ENCODE measurements at regions not wholly inside any gene's neighbourhood (a gene's known extent, or its start where the extent isn't known, plus 50 kb on each side); places are given as distances from the start of the nearest gene placed in this dataset.

DNA sequence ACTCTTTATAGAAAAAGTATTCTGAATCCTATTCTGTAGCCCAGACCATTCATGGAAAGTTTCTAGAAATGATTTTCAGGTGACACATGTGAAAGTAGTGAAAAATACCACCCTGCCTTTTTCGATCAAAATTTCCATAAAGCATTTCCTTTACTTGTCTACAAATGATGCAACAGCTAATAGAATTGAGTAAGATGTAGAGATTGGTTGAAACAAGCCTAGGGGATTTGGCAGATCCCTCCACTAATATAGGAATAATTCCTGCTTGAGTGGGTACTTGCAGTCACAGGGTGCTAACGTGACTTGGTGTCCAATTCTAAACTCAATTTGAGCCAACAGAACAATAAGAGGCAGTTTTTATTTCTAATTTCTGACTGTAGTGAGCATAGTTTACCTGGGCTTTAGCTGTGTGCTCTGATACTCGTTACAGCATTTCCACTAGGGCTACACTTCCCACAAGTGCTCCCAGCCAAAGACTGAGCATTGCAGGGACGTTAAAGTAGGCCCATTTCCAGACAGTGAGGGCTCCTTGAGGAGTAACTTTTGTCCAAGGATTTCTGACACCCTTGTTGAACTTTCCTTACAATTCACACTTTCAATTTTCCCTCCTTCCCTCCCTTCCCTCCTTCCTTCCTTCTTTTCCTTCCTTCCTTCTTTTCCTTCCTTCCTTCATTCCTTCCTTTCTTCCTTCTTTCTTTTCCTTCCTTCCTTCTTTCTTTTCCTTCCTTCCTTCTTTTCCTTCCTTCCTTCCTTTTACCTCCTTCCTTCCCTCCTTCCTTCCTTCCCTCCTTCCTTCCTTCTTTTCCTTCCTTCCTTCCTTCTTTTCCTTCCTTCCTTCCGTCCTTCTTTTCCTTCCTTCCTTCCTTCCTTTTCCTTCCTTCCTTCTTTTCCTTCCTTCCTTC, 53.9 kb upstream of the TP63 start:
- TF ChIP-seq, protein P1, sequence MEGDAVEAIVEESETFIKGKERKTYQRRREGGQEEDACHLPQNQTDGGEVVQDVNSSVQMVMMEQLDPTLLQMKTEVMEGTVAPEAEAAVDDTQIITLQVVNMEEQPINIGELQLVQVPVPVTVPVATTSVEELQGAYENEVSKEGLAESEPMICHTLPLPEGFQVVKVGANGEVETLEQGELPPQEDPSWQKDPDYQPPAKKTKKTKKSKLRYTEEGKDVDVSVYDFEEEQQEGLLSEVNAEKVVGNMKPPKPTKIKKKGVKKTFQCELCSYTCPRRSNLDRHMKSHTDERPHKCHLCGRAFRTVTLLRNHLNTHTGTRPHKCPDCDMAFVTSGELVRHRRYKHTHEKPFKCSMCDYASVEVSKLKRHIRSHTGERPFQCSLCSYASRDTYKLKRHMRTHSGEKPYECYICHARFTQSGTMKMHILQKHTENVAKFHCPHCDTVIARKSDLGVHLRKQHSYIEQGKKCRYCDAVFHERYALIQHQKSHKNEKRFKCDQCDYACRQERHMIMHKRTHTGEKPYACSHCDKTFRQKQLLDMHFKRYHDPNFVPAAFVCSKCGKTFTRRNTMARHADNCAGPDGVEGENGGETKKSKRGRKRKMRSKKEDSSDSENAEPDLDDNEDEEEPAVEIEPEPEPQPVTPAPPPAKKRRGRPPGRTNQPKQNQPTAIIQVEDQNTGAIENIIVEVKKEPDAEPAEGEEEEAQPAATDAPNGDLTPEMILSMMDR (IDR thresholded peaks at IDR 0.05; ENCODE audit: poor library complexity, severe bottlenecking): no peak
- TF ChIP-seq EZH2 (IDR thresholded peaks at IDR 0.05; ENCODE audit: borderline replicate concordance, insufficient read depth, low read length, poor library complexity, severe bottlenecking) (no peak), SMC3 (conservative IDR thresholded peaks at IDR 0.05; ENCODE audit: poor library complexity) (no peak)
